ENCODE measurements at regions not wholly inside any gene's neighbourhood (a gene's known extent, or its start where the extent isn't known, plus 50 kb on each side); places are given as distances from the start of the nearest gene placed in this dataset.

DNA sequence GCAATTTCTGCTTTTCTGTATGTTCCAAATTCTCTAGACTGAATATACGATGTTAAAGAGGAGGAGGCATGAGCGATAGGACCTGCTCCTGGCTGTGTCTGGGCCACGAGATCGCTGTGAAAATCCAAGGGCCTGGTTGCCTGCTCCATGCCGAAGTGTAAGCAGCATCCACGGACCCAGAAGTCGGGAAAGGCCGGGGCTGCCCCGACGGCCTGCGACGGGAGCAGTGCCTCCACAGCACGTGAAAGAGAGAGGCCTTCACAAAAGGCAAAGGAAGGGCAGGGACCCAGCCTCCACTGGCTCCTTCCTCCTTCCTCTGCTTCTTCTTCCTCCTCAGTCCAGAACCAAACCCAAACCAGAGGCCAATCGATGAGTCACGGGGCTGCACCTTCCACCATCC, 122.9 kb upstream of the MGMT start:
- no peak for TF ChIP-seq EZH2 (IDR thresholded peaks at IDR 0.05; ENCODE audit: borderline replicate concordance, insufficient read depth, low read length, poor library complexity, severe bottlenecking)
- TF ChIP-seq, protein P1, sequence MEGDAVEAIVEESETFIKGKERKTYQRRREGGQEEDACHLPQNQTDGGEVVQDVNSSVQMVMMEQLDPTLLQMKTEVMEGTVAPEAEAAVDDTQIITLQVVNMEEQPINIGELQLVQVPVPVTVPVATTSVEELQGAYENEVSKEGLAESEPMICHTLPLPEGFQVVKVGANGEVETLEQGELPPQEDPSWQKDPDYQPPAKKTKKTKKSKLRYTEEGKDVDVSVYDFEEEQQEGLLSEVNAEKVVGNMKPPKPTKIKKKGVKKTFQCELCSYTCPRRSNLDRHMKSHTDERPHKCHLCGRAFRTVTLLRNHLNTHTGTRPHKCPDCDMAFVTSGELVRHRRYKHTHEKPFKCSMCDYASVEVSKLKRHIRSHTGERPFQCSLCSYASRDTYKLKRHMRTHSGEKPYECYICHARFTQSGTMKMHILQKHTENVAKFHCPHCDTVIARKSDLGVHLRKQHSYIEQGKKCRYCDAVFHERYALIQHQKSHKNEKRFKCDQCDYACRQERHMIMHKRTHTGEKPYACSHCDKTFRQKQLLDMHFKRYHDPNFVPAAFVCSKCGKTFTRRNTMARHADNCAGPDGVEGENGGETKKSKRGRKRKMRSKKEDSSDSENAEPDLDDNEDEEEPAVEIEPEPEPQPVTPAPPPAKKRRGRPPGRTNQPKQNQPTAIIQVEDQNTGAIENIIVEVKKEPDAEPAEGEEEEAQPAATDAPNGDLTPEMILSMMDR (IDR thresholded peaks at IDR 0.05; ENCODE audit: poor library complexity, severe bottlenecking): no peak
- no peak for TF ChIP-seq EP300 (conservative IDR thresholded peaks at IDR 0.05; ENCODE audit: poor library complexity, severe bottlenecking)
- no peak for TF ChIP-seq MXI1 (conservative IDR thresholded peaks at IDR 0.05; ENCODE audit: poor library complexity, severe bottlenecking)
- TF ChIP-seq POLR2AphosphoS5 (IDR thresholded peaks at IDR 0.05): no peak
